ENCODE measurements at regions not wholly inside any gene's neighbourhood (a gene's known extent, or its start where the extent isn't known, plus 50 kb on each side); places are given as distances from the start of the nearest gene placed in this dataset.

DNA sequence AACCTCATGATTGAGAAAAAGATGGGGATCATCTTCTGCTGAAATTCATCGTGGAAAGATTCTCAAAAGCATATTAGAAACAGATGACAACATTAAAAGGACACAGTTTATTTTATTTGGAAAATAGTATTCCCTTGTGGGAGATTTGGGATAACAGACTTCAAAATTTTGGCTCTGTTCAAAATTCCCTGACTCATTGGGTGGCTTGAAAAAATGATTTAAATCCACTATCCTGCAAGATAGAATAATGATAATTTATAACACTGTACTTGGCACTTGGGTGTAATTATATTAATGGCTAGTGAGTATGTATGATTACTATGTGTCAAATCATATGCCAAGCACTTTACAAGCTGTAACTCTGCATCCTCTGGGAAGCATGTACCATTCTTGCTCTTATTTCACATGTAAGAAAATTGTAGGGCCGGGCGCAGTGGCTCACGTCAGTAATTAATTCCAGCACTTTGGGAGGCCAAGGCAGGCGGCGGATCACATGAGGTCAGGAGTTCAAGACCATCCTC lies 128.8 kb downstream of the LMNTD1 start:
- no peaks in the 10 kb centered on the region for H3K4me1 ChIP-seq (ENCODE audit: insufficient read depth, low read length)
- H3K4me1 Mint-ChIP-seq (ENCODE audit: low read depth, unreplicated experiment) = no peaks in the 10 kb centered on the region
- H3K9me3 ChIP-seq (ENCODE audit: insufficient read depth, low read depth, low read length) = no peaks in the 10 kb centered on the region
- H3K27ac ChIP-seq (ENCODE audit: low read depth, low read length) = no peak overlapping the region
- no peak overlapping the region for H3K9ac ChIP-seq (ENCODE audit: low read length)
- TF ChIP-seq EZH2 (IDR thresholded peaks at IDR 0.05; ENCODE audit: insufficient read depth, low read length) (no peak), CTCF (IDR thresholded peaks at IDR 0.05; ENCODE audit: insufficient read depth, low read depth, low read length) (no peak)
- H3K27me3 Mint-ChIP-seq (ENCODE audit: low read depth, unreplicated experiment) = no peaks in the 10 kb centered on the region
- H3K4me3 ChIP-seq (ENCODE audit: insufficient read depth, low read depth, low read length) = no peak overlapping the region
- no peak for DNase-seq (ENCODE audit: low read depth)
- no peak overlapping the region for H2AFZ ChIP-seq (ENCODE audit: low read depth, low read length)
- H3K79me2 ChIP-seq (ENCODE audit: insufficient read depth, low read length) = no peaks in the 10 kb centered on the region
- H3K9me3 Mint-ChIP-seq (ENCODE audit: unreplicated experiment) = no peaks in the 10 kb centered on the region
- no peaks in the 10 kb centered on the region for H3K36me3 Mint-ChIP-seq (ENCODE audit: low read depth, unreplicated experiment)
- no peak overlapping the region for H3K4me2 ChIP-seq (ENCODE audit: low read length)
- H4K20me1 ChIP-seq (ENCODE audit: insufficient read depth, low read length) = no peaks in the 10 kb centered on the region
- peak; percentile 45 for FAIRE-seq
- H3K4me3 Mint-ChIP-seq (ENCODE audit: unreplicated experiment) = no peak overlapping the region
- no peaks in the 10 kb centered on the region for H3K27me3 ChIP-seq (ENCODE audit: insufficient read depth, low read length)
- no peaks in the 10 kb centered on the region for H3K36me3 ChIP-seq (ENCODE audit: insufficient read depth, low read length)
- no peak overlapping the region for H3K27ac Mint-ChIP-seq (ENCODE audit: unreplicated experiment)

GRCh38 chr12:25423355-25424050 lies 129.6 kb downstream of the LMNTD1 start:
- no peak overlapping the region for H3K4me3 ChIP-seq (ENCODE audit: insufficient read depth, low read depth, low read length)
- H3K36me3 Mint-ChIP-seq (ENCODE audit: low read depth, unreplicated experiment) = no peaks in the 10 kb centered on the region
- no peak overlapping the region for H3K9ac ChIP-seq (ENCODE audit: low read length)
- no peaks in the 10 kb centered on the region for H4K20me1 ChIP-seq (ENCODE audit: insufficient read depth, low read length)
- no peak overlapping the region for H3K4me3 Mint-ChIP-seq (ENCODE audit: unreplicated experiment)
- no peaks in the 10 kb centered on the region for H3K9me3 Mint-ChIP-seq (ENCODE audit: unreplicated experiment)
- no peak overlapping the region for H3K4me2 ChIP-seq (ENCODE audit: low read length)
- H3K79me2 ChIP-seq (ENCODE audit: insufficient read depth, low read length) = no peaks in the 10 kb centered on the region
- H3K27me3 ChIP-seq (ENCODE audit: insufficient read depth, low read length) = no peaks in the 10 kb centered on the region
- no peaks in the 10 kb centered on the region for H3K4me1 Mint-ChIP-seq (ENCODE audit: low read depth, unreplicated experiment)
- H3K27ac ChIP-seq (ENCODE audit: low read depth, low read length) = no peak overlapping the region
- no peak overlapping the region for H2AFZ ChIP-seq (ENCODE audit: low read depth, low read length)
- no peak for TF ChIP-seq CTCF (IDR thresholded peaks at IDR 0.05; ENCODE audit: insufficient read depth, low read depth, low read length)
- TF ChIP-seq EZH2 (IDR thresholded peaks at IDR 0.05; ENCODE audit: insufficient read depth, low read length) = no peak
- no peaks in the 10 kb centered on the region for H3K4me1 ChIP-seq (ENCODE audit: insufficient read depth, low read length)
- H3K9me3 ChIP-seq (ENCODE audit: insufficient read depth, low read depth, low read length) = no peaks in the 10 kb centered on the region
- FAIRE-seq = no peak
- H3K36me3 ChIP-seq (ENCODE audit: insufficient read depth, low read length) = no peaks in the 10 kb centered on the region
- H3K27ac Mint-ChIP-seq (ENCODE audit: unreplicated experiment) = no peak overlapping the region
- no peaks in the 10 kb centered on the region for H3K27me3 Mint-ChIP-seq (ENCODE audit: low read depth, unreplicated experiment)
- peak; percentile 39 for DNase-seq (ENCODE audit: low read depth)

- TF ChIP-seq CTCF (IDR thresholded peaks at IDR 0.05; ENCODE audit: insufficient read depth, low read depth, low read length) = no peak
- TF ChIP-seq EZH2 (IDR thresholded peaks at IDR 0.05; ENCODE audit: insufficient read depth, low read length) = no peak
- no peaks in the 10 kb centered on the region for H3K4me1 ChIP-seq (ENCODE audit: insufficient read depth, low read length)
- no peak overlapping the region for H3K4me3 ChIP-seq (ENCODE audit: insufficient read depth, low read depth, low read length)
- H3K79me2 ChIP-seq (ENCODE audit: insufficient read depth, low read length) = no peaks in the 10 kb centered on the region
- no peaks in the 10 kb centered on the region for H4K20me1 ChIP-seq (ENCODE audit: insufficient read depth, low read length)
- Mint-ChIP-seq H3K27ac (ENCODE audit: unreplicated experiment) (no peak overlapping the region), H3K4me3 (ENCODE audit: unreplicated experiment) (no peak overlapping the region), H3K9me3 (ENCODE audit: unreplicated experiment) (no peaks in the 10 kb centered on the region), H3K4me1 (ENCODE audit: low read depth, unreplicated experiment) (no peaks in the 10 kb centered on the region), H3K36me3 (ENCODE audit: low read depth, unreplicated experiment) (no peaks in the 10 kb centered on the region), H3K27me3 (ENCODE audit: low read depth, unreplicated experiment) (no peaks in the 10 kb centered on the region)
- H3K4me2 ChIP-seq (ENCODE audit: low read length) = no peak overlapping the region
- no peak overlapping the region for H3K27ac ChIP-seq (ENCODE audit: low read depth, low read length)
- no peak overlapping the region for H2AFZ ChIP-seq (ENCODE audit: low read depth, low read length)
- no peaks in the 10 kb centered on the region for H3K9me3 ChIP-seq (ENCODE audit: insufficient read depth, low read depth, low read length)
- DNase-seq (ENCODE audit: low read depth) = no peak
- no peaks in the 10 kb centered on the region for H3K36me3 ChIP-seq (ENCODE audit: insufficient read depth, low read length)
- FAIRE-seq = no peak
- no peaks in the 10 kb centered on the region for H3K27me3 ChIP-seq (ENCODE audit: insufficient read depth, low read length)
- H3K9ac ChIP-seq (ENCODE audit: low read length) = no peak overlapping the region
Observed at GRCh38 chr12:25422241-25422640, 130.8 kb downstream of the LMNTD1 start.
